SKM-1 treated with dmso at 0.1 percent for 144 hours (cell line): ENCODE measurements at regions not wholly inside any gene's neighbourhood (a gene's known extent, or its start where the extent isn't known, plus 50 kb on each side); places are given as distances from the start of the nearest gene placed in this dataset.
"Not testable (repeated sequence)": the region's sequence is repeated elsewhere in the genome, so short reads cannot be mapped to it uniquely, and the experiment has no call there.

Experiments used
- DNase-seq: peaks from one replicate; lab custom pipeline; 2025; ENCODE audit not compliant: unreplicated experiment; lab: John Stamatoyannopoulos, UW

DNA sequence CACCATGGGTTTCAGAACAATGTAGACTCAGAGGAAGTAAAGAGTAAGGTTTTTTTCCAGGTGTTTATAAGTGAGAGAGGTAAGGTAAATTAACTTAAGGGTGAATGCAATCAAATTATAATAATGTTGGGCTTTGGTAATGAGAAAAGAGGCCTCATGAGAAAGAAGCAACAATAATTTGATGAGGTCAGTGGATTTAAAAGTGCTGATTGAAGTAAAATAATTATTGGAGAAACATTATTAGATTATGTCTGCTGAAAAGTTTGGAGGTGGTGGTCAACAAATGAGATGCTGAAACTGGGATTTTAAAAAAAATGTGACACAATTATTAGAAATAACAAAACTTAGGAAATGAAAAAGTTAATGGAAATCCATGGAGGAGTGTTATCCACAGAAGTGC lies 187.4 kb upstream of the BRINP3 start:
- no peak for DNase-seq

DNA sequence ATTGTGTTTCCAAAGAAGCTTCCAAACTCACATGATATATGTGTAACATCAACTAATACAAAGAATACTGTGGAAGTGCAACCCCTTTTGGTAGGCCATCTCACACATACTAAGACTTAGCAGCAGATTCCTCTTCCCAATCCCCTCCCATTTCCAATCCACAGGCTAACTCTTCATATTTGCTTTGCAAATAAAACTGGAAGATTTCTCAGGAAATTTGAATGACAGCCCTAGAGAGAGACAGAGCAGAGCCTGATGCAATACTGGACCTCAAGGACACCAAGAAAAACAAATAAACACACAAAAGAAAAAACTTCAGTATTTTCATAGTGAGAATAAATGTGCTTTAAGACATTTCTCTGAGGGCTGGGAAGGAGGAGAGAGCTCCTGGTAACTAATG lies 190.2 kb upstream of the BRINP3 start:
- DNase-seq, result no peak

DNA sequence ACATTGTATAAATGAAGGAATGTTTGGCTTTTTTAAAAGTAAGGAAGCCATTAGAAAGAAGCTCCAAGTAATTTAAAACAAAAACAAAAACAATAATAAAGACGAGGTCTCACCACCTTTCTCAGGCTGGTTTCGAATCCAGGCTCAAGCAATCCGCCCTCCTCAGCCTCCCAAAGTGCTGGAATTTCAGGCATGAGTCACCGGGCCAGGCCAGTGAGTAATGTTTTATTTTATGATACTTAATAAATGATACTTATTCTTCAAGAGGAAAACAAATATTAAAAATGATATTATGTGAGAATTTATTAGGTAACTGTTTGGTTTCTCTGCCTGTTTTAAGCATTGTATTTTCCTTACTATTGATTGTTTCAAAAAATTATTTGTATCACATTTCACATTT lies 201.4 kb upstream of the BRINP3 start:
- DNase-seq, result no peak

DNA sequence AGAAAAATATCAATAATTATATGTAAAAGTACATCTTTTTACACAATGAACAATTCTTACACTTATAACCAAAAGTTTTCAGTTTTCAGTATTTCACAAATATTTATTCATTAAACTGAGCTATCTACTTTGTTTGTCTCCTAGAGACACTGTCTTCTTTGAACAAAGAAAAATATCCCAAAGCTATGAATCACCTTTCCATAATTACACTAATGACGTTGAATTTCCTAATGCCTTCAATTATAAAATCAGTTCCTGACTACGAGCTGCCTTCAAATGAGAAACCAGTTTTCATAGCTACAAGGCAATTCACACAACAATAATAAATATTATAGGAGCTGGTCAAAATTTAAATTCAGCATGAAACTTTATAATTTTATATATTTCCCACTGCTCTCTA lies 201.8 kb upstream of the BRINP3 start:
- DNase-seq, result no peak

DNA sequence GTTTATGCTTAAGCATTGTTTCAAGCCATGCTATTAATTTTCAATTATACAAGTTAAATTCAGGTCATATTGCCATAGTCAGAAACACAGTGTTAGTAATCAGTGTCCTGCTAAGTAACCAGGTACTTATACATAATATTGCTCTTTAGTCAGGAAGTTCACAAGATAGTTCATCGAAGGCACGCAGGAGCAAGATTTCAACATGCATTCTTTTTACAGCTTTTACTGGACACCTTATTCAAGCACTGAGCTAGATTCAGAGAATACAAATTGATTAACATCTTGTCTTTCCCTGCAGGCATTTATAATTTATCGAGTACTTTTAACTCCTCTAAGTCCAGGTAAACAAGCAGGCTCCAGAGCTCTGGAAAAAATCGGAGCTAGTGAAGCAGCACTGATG lies 202.3 kb upstream of the BRINP3 start:
- no peak for DNase-seq

DNA sequence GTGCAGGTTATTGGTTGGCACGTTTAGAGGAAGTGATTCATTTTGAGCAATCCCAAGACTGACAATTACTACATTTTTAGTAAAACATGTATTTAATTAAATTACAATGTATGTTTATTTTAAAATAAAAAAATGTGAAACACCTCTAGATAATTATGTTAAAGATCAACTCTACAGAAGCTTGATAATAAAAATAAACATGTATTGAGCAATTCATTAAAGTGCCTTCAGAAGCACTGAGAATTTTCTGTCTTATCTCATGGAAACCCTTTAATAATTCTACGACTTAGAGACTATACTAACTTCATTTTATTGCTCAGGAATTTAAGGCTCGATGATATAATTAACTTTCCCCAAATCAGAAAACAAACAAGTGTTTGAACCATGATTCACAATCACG lies 208.0 kb upstream of the BRINP3 start:
- DNase-seq, result no peak

DNA sequence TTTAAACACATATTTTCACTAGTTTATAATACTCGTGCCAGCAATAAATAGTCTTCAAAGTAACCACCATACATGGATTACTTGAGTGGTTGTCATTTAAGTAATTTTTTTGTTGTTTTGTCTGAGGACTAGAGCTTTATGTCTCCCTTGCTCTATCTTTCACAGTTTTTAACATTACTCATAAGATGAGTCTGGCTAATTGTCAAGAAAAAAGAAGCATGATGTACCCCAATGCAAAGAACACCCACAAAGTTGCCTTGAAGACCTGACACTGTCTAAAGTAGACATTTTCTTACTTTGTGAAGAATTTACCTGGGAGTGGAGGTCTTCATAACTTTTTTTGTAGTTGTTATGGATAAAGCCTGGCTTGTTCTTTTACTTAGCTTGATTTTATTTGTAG lies 210.4 kb upstream of the BRINP3 start:
- DNase-seq, result no peak

DNA sequence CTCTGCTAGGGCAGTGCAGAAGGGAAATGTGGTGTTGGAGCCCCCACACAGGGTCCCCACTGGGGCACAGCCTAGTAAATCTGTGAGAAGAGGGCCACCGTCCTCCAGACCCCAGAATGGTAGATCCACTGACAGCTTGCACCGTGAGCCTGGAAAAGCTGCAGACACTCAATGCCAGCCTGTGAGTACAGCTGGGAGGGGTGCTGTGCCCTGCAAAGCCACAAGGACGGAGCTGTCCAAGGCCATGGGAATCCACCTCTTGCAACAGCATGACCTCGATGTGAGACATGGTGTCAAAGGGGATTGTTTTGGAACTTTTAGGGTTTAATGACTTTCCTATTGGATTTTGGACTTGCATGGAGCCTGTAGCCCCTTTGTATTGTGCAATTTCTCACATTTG lies 220.8 kb upstream of the BRINP3 start:
- not testable (repeated sequence) for DNase-seq

DNA sequence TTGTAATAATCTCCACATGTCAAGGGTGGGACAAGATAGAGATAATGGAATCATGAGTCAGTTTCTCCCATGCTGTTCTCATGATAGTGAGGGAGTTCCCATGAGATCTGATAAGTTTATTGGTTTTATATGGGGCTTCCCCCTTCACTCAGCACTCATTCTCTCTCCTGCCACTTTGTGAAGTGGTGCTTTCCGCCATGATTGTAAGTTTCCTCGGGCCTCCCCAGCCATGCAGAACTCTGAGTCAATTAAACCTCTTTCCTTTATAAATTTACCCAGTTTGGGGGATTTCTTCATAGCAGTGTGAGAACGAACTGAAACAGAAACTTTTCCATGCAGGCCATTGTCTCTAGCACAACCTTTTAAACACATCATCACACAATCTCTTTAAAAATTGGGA lies 221.5 kb upstream of the BRINP3 start:
- DNase-seq, result no peak

DNA sequence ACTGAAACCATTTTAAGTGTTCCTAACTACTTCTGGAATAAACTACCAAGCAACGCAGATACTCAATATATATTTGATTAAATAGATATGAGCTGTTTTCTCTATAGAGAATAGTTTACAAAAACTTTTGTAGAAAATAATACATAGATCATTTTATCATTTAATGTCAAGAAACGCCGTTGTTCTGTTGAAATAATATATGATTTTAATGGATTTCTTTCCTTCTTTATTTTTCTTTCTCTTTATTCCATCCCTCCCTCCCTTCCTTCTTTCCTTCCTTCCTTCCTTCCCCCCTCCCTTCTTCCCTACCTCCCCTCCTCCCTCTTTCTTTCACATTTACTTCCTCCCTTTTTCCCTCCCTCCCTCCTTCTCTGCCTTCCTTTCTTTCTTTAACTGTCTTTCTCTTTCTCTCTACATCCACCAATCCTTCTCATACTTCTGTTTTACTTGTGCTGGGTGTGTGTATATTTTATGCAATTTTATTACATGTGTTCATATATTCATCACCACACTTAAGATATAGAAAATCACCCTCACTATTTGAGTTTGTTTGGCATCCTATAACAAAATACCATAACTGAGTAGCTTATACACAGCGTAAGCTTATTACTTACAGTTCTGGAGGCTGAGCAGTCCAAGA lies 230.9 kb upstream of the BRINP3 start:
- no peak for DNase-seq

DNA sequence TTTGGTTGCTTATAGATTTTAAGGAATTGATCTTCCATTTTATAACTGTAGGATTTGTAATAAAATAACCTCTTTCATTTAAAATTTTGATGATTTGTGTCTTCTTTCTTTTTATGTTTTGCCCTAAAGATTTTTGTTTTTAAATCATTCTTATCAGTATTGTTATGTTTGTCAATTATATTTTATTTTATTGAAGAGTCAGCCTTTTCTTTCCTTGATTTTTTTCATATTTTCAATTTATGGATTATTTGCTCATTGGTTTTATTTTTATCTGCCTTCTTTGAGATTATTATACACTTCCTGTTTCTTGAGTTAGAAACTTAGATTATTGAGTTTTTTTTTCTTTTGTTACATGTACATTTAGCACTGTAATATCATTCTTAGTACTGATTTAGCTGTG lies 233.4 kb upstream of the BRINP3 start:
- DNase-seq, result no peak

DNA sequence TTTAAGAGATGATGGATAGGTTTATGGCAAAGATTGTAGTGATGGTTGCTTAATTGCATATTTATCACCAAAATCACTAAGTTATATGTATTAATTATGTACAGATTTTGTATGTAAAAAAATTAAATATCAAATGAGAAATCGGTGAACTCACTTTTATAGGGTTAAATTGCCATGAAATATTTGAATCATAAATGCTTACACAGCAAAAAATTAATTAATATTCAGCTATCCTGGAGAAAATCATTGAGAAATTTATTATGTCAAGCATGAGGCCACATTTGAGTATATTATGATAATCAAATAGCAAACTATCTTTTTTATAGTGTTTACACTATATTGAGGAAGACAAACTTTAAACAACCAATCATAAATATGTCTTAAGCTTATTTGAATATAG lies 239.4 kb upstream of the BRINP3 start:
- DNase-seq, result no peak

DNA sequence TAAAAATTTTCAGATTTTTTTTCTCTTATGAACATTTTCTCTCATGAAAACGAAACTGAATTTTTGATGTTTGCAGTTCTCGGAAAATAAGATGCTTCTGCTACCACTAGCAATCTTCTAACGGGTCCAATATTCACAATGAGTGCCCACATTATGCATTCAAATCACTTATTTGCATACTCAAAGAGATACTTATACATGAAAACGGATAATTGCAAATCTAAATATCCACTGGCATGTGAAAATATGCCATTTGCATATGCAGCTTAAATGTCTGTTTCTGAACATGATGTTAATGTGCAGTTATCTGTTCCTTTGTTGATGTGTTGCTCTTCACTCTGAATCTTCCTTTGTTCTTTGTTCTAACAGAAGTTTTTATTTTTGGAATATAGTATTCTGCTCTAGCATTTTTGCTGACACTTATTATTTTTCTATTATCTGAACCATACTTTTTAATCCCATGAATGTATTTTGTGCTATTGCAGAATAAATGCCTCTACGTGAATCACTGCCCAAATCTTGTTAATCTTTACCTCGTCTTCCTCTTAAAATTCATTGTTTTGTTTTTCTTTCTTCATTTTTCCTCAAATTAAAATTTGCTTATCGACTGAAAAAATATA lies 259.4 kb upstream of the BRINP3 start:
- DNase-seq, result no peak

DNA sequence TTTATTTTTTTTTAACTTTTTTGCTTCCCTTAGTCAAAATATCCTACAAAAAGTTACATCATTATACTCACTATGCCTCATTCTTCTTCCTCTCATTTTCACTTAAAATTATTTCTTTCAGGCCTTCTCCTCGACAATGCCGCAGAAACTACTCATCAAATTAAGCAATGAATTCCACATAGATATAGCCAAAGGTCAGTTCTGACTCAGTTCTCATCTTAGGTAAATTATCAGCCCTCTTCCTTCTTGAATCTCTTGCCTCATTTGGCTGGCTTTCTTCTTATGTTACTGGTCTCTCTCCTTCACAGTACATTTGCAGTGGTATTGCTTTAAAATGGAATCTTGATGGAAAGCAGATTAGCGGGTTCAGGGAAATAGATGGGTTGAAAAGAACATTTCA lies 260.7 kb upstream of the BRINP3 start:
- DNase-seq, result no peak

DNA sequence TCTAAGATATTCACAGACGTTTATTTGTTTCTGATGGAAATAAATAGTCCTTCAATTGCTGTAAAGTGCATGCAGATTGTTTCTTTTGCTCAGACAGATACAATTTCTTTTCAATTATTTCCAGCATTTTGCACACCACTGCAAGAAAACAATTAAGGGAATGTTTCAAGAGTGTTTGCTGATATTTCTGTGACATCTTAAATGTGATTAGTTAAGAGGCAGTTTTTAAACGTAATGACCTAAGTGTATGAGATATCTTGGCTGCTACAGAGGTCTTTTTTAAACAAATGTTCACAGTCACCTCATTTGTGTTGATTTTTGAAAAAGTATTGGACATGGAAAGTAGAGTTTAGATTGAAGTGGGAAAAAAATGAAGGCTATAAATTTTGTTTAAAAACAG lies 262.3 kb upstream of the BRINP3 start:
- DNase-seq, result no peak

DNA sequence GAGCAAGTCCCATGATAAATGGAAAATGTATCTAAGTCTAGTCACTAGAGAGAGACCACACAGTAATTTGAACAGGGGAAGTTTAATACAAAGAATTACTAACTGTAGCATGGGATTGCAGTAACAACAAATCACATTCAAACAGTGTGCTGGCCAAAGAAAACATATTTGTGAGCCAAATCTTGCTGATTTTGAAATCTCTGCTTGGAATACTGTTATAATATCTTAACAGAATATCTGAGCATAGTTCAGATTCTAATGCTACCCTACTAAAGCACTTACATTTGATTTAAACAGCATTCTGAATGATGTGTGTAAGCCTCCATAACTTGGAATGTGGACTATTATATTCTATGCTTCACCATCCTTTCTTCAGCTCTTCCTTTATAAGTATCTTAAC lies 270.0 kb upstream of the BRINP3 start:
- DNase-seq, result no peak

DNA sequence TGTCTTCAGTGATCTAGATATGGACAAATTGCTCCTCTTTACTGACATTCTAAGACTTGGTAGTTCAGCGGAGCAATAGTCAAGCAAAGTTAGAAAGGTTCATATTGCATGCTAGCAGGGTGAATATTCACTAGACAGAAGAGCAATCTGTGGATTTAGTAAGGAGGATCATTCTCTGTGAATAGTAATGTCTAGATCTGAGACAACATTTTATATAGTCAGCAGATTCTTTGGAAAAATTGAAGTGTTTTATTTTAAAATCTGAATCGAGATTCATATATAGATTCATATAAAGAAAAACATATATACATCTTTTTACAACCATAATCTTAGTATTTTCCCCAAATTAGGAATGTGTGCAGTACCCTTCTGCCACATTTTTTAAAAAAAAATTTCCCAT lies 274.5 kb upstream of the BRINP3 start:
- no peak for DNase-seq

DNA sequence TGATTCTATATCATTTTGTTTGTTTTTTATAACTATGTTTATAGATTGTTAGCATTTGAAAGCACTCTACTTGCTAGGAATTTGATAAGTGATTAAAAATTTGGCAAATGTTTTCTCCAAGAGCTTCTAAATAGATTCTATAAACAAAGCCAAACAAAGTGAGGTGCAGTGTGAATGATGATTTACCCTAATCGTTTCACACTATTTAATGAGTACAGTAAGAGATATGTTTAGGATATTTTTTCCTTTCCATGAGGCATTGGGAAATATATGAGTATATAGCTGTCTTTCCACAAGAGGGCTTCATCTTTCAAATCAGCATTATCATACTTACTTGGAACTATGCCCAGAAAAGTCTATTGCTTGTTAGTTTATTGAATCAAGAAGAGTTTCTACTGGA lies 277.0 kb upstream of the BRINP3 start:
- DNase-seq, result no peak

DNA sequence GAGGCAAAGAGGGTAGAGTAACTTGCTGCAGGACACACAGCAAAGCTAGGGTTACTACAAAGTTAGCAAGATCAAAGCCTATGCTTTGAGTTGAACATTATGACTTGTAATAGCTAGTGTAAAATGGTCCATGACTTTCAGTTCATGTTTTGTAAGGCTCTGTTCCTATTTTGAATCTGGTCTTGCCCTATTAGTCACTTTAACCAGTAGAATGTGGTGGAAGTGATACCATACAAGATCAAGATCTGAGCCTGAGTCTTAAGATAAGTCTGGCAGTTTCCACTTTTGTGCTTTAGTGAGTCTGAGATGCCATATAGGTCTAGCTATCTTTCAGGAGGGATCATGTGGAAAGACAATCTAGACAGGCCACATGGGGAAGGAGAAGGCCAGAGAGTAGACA lies 282.1 kb upstream of the BRINP3 start:
- peak; percentile 46 for DNase-seq

DNA sequence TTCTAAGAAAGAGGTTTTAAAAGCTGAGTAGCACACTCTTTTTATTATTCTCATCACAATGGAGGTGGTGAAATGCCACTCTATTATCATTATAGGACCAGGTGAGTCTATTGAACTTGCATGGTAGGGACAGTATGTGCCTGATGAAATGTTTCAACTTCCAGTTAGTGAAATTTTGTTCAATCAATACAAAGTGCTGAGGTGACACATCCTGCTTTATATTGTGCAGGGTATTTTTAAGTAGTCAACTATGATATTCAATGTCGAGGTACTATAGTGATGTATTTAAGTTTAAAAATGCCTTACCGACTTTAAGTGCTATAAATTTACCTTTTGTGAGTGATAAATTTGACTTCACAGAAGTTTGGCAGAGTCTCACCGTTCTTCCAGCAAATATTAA lies 284.7 kb upstream of the BRINP3 start:
- no peak for DNase-seq

DNA sequence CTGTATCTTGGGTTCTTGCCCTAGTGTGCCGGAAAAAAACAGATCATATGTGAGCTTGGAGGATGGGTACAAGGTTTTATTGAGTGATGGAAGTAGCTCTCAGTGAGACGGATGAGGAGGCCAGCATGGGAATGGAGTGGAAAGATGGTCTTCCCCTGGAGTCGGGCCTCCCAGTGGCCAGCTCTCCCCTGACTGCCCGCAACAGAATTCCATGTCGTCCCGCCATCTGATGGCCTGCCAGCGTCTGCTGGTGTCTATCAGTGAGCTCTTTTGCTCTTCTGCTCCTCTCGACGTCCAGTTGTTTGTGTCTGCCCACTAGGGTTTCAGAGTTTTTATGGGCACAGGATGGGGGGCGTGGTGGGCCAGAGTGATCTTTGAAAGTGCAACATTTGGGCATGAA lies 315.2 kb upstream of the BRINP3 start:
- DNase-seq, result no peak

DNA sequence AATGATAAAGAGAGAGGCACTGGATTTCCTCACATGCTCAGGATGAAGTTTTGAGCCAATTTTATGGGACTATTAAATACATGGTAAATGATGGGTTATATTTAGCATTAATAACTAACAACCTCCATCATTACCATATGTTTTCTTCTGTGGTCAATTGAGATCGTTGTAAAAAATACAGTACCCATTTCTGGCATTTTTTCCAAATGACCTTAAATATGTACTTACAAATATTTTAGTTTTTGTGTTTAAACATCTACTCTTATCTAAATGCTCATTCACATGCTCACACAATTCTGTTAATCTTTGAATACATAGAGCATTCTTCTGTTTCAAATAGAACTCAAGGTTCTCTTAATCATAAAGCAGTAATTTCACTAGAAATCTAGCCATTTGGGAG lies 330.0 kb upstream of the BRINP3 start:
- no peak for DNase-seq

DNA sequence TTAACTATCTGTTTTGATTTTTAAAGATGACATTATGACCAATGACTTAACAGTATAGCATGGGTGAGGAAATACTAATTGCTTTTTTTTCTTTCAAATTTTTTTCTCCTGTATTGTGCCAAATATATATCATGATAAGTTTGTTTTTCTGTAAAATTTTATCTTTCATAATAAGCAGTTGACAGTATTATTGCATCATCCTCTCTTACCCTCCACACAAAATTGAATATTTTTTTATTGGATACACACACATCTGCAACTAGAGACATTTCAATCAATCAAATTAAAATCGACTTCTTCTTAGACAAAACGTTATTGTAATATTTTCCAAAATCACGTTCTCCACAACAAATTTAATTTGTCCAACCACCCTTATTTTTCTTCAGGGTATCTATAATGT lies 330.4 kb upstream of the BRINP3 start:
- no peak for DNase-seq
